Cardiac muscle cell (in vitro differentiated cells and primary cell): ENCODE measurements at regions not wholly inside any gene's neighbourhood (a gene's known extent, or its start where the extent isn't known, plus 50 kb on each side); places are given as distances from the start of the nearest gene placed in this dataset.
"Not testable (repeated sequence)": the region's sequence is repeated elsewhere in the genome, so short reads cannot be mapped to it uniquely, and the experiment has no call there.

Experiments
- DNase-seq, 2 donors: peaks; one replicate each; pipeline versions ENCODE4 v3.0.0 to v3.0.0-alpha.2; 2010 to 2017; ENCODE audit warnings: low read depth in 1 of 2, low spot score in 1 of 2
- H3K27ac ChIP-seq: fragments of 200-600 bp; sonication (generic); 2 replicates; pipeline ENCODE4 v1.5.1; 2016
- H3K27me3 ChIP-seq: fragments of 200-600 bp; sonication (generic); 2 replicates; pipeline ENCODE4 v1.6.0; 2016; ENCODE audit warnings: control low read depth
- H3K36me3 ChIP-seq: fragments of 200-600 bp; sonication (generic); 2 replicates; pipeline ENCODE4 v1.5.1; 2016; ENCODE audit warnings: control low read depth
- H3K4me1 ChIP-seq: fragments of 200-600 bp; sonication (generic); 2 replicates; pipeline ENCODE4 v1.8.1; 2017; ENCODE audit warnings: low read depth, mild to moderate bottlenecking, mixed run types
- H3K4me3 ChIP-seq: fragments of 200-600 bp; sonication (generic); 2 replicates; pipeline ENCODE4 v1.5.1; 2016; ENCODE audit warnings: mild to moderate bottlenecking
- H3K9me3 ChIP-seq: fragments of 200-600 bp; sonication (generic); 2 replicates; pipeline ENCODE4 v1.5.1; 2017; ENCODE audit warnings: low read depth, mild to moderate bottlenecking, control low read depth
- CTCF ChIP-seq: IDR thresholded peaks from 2 replicates; pipeline ENCODE4 v1.5.1; 2012; ENCODE audit warnings: low read depth, mild to moderate bottlenecking, low read length

DNA sequence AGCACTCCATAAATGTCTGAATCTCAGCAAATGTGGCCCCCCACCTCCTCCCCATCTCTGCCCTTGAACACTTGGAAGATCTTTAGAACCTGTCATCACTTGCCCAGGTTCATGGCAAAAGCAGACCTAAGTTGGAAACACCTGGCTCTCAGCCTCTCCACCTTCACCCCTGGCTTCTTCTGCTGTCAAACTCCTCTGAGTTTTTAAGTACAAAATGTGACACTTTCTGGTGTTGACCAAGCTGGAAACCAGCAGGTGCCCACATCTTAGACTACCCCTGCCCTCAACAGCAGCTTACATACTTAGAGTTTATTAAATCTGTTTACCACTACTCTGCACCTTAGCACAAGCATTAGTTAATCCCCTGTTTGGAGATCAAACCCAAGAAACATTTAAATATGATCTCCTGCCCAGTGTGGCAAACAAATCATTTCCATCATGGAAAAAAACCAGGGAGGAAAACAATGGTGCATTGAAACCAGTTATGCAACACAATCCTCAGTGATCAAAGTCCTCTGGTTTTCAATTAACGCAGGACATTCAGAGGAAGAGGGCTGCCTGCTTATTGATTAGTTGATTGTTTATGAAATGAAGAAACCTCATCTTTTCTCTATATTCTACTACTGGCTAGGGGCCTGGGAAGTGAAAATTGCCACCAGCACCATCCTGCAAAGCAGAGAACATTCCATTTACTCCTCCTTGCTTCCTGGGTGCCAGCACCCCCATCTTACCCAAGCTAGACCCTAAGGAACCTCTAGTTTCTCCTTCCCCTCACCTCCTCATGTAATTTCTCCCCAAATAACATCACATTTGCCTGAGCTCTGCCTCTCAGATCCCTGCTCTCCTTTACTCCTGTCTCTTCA, 139.4 kb upstream of the RAB4A start:
- no peak for DNase-seq
- no peaks in the 10 kb centered on the region for H3K9me3 ChIP-seq
- no peak for TF ChIP-seq CTCF
- no peak overlapping the region for H3K4me3 ChIP-seq
- H3K36me3 ChIP-seq = no peaks in the 10 kb centered on the region
- H3K27ac ChIP-seq = no peak overlapping the region
- H3K4me1 ChIP-seq = peaks cover 16% of the 10 kb centered on the region
- H3K27me3 ChIP-seq = no peaks in the 10 kb centered on the region

GRCh38 chr1:229132106-229132443, 138.8 kb upstream of the RAB4A start:
- Histone ChIP-seq H3K4me1 (peaks cover 16% of the 10 kb centered on the region), H3K36me3 (no peaks in the 10 kb centered on the region), H3K4me3 (no peak overlapping the region), H3K9me3 (no peaks in the 10 kb centered on the region), H3K27me3 (no peaks in the 10 kb centered on the region), H3K27ac (no peak overlapping the region)
- TF ChIP-seq CTCF = no peak
- no peak for DNase-seq

GRCh38 chr1:229132706-229133105, 138.2 kb upstream of the RAB4A start:
- DNase-seq = no peak
- H3K4me1 ChIP-seq = peaks cover 13% of the 10 kb centered on the region
- no peak overlapping the region for H3K4me3 ChIP-seq
- H3K27me3 ChIP-seq = no peaks in the 10 kb centered on the region
- no peak overlapping the region for H3K27ac ChIP-seq
- H3K9me3 ChIP-seq = no peaks in the 10 kb centered on the region
- no peak for TF ChIP-seq CTCF
- no peaks in the 10 kb centered on the region for H3K36me3 ChIP-seq

GRCh38 chr1:229133151-229133550, 137.8 kb upstream of the RAB4A start:
- Histone ChIP-seq H3K9me3 (no peaks in the 10 kb centered on the region), H3K36me3 (no peaks in the 10 kb centered on the region), H3K27me3 (no peaks in the 10 kb centered on the region), H3K27ac (no peak overlapping the region), H3K4me3 (no peak overlapping the region), H3K4me1 (peaks cover 9% of the 10 kb centered on the region)
- no peak for DNase-seq
- TF ChIP-seq CTCF = no peak

DNA sequence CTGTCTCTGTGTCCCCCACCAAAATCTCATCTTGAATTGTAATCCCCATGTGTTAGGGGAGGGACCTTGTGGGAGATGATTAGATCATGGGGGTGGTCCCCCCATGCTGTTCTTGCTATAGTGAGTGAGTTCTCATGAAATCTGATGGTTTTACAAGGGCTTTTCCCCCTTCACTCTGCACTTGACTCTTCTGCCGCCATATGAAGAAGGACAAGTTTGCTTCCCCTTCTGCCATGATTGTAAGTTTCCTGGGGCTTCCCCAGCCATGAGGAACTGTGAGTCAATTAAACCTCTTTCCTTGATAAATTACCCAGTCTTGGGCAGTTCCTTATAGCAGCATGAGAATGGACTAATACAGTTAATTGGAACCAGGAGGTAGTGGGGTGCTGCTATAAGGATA, 137.1 kb upstream of the RAB4A start:
- Histone ChIP-seq H3K27me3 (no peaks in the 10 kb centered on the region), H3K36me3 (no peaks in the 10 kb centered on the region), H3K9me3 (no peaks in the 10 kb centered on the region), H3K4me1 (peaks cover 4% of the 10 kb centered on the region), H3K4me3 (no peak overlapping the region), H3K27ac (no peak overlapping the region)
- DNase-seq = no peak
- no peak for TF ChIP-seq CTCF

- H3K4me1 ChIP-seq, H3K4me3 ChIP-seq, H3K27me3 ChIP-seq, DNase-seq, H3K27ac ChIP-seq, H3K36me3 ChIP-seq, H3K9me3 ChIP-seq: not testable (repeated sequence)
Measured at GRCh38 chr1:229134381-229135217, 136.3 kb upstream of the RAB4A start.
